ENCODE measurements at regions not wholly inside any gene's neighbourhood (a gene's known extent, or its start where the extent isn't known, plus 50 kb on each side); places are given as distances from the start of the nearest gene placed in this dataset.

GRCh38 chr14:51424041-51424440 lies 184.0 kb downstream of the TMX1 start:
- POLR2A ChIA-PET, result no interaction called here
- Histone ChIP-seq H3K4me1 (ENCODE audit: insufficient read depth, low read length) (no peaks in the 10 kb centered on the region), H3K4me2 (ENCODE audit: low read depth, low read length) (no peak overlapping the region), H3K27ac (ENCODE audit: extremely low read length, insufficient read depth, low read length) (no peak overlapping the region), H3K9ac (ENCODE audit: insufficient read depth, low read depth, low read length) (no peak overlapping the region), H3K36me3 (replicated peaks in 1 of 2; ENCODE audit: control insufficient read depth in 1 of 2, insufficient read depth in 2 of 2, low read length in 2 of 2) (no peaks in the 10 kb centered on the region), H3K9me3 (ENCODE audit: low read length) (peaks cover 8% of the 10 kb centered on the region; the same call in 1 of the 2 replicates), H3K27me3 (ENCODE audit: control insufficient read depth in 1 of 2, insufficient read depth in 2 of 2, low read length in 2 of 2) (no peaks in the 10 kb centered on the region), H2AFZ (ENCODE audit: low read length) (no peak overlapping the region), H3K79me2 (ENCODE audit: insufficient read depth, low read length) (no peaks in the 10 kb centered on the region), H3K4me3 (replicated peaks in 1 of 3; ENCODE audit: insufficient read depth in 1 of 3, low read depth in 2 of 3, low read length in 3 of 3) (no peak overlapping the region), H4K20me1 (ENCODE audit: insufficient read depth, low read length) (no peaks in the 10 kb centered on the region)
- no peak for ATAC-seq
- in situ Hi-C loops (cut with HindIII; ENCODE audit: extremely low pct_ligation_motif_present, low pct_unique_long_range_greater_than_20kb) (no loop called here), intact Hi-C loops (cut with micrococcal nuclease; ENCODE audit: unreplicated experiment) (no loop called here)
- CTCF ChIA-PET (ENCODE audit: low intra/inter-chr PET ratio, low total read pairs), result no interaction called here
- no TSS peak for BruUV-seq (replicated peaks)
- no peak for DNase-seq (ENCODE audit: low spot score)
- WGBS (ENCODE audit: low lambda C conversion rate), result 0% methylated on average over 3 of the region's 3 CpGs
- TF ChIP-seq FOXC1 (CRISPR knock-in tag; IDR thresholded peaks at IDR 0.05; ENCODE audit: borderline replicate concordance), result no peak
- no peak for TF ChIP-seq BRCA1 (CRISPR knock-in tag; IDR thresholded peaks at IDR 0.05)
- no peak for TF ChIP-seq ZSCAN30 (CRISPR knock-in tag; IDR thresholded peaks at IDR 0.05)
- no peak for TF ChIP-seq PTBP1 (IDR thresholded peaks at IDR 0.05; ENCODE audit: low read depth, low read length, poor library complexity, severe bottlenecking)
- TF ChIP-seq CBX1 (IDR thresholded peaks at IDR 0.05; ENCODE audit: low read depth), result no peak
- TF ChIP-seq ZNF841 (CRISPR knock-in tag; IDR thresholded peaks at IDR 0.05; ENCODE audit: borderline replicate concordance), result no peak
- no peak for TF ChIP-seq SIN3B (IDR thresholded peaks at IDR 0.05; ENCODE audit: low read length)
- TF ChIP-seq ZNF503 (CRISPR knock-in tag; IDR thresholded peaks at IDR 0.05), result no peak
- no peak for TF ChIP-seq RNF2 (conservative IDR thresholded peaks at IDR 0.05; ENCODE audit: low read depth)
- TF ChIP-seq IKZF1 (IDR thresholded peaks at IDR 0.05), result no peak
- TF ChIP-seq LCORL (IDR thresholded peaks at IDR 0.05), result no peak
- TF ChIP-seq LCORL (CRISPR knock-in tag; IDR thresholded peaks at IDR 0.05), result no peak
- TF ChIP-seq ZNF274 (CRISPR knock-in tag; IDR thresholded peaks at IDR 0.05), result no peak
- no peak for TF ChIP-seq ZBTB44 (CRISPR knock-in tag; IDR thresholded peaks at IDR 0.05)
- TF ChIP-seq ZNF615 (CRISPR knock-in tag; IDR thresholded peaks at IDR 0.05; ENCODE audit: borderline replicate concordance), result no peak
- TF ChIP-seq ZNF101 (CRISPR knock-in tag; IDR thresholded peaks at IDR 0.05; ENCODE audit: borderline replicate concordance, low read depth), result no peak
- no peak for TF ChIP-seq ZNF354B (CRISPR knock-in tag; IDR thresholded peaks at IDR 0.05)
- no peak for TF ChIP-seq ZNF20 (CRISPR knock-in tag; IDR thresholded peaks at IDR 0.05)
- no peak for TF ChIP-seq ZNF784 (CRISPR knock-in tag; IDR thresholded peaks at IDR 0.05; ENCODE audit: borderline replicate concordance)
- no peak for FAIRE-seq

Measured in HepG2 (cell line).